ENCODE measurements at regions not wholly inside any gene's neighbourhood (a gene's known extent, or its start where the extent isn't known, plus 50 kb on each side); places are given as distances from the start of the nearest gene placed in this dataset.

GRCh38 chr21:15567191-15567590, 162.6 kb upstream of the USP25 start:
- TF ChIP-seq EP300 (IDR thresholded peaks at IDR 0.05) (no peak), POLR2AphosphoS5 (IDR thresholded peaks at IDR 0.05) (no peak), CTCF (IDR thresholded peaks at IDR 0.05) (no peak), POLR2A (IDR thresholded peaks at IDR 0.05) (no peak)
